ENCODE measurements at regions not wholly inside any gene's neighbourhood (a gene's known extent, or its start where the extent isn't known, plus 50 kb on each side); places are given as distances from the start of the nearest gene placed in this dataset.

DNA sequence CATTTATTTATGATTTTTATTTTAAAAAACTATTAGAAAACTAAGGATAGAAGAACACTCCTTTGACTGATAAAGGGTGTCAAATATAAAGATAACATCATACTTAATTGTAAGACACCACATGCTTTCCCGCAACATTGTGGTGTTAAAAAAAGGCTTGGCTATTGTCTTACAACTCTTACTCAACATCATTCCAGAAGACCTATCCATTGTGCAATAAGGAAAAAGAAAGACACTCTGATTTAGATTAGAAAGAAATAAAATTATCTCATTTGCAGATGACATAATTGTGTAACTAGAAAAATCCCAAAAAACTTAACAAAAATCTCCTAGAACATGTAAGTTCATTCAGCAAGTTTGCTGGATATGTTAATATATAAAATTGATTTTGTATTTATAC, 296.7 kb upstream of the GNAI1 start:
- TF ChIP-seq, protein P1, sequence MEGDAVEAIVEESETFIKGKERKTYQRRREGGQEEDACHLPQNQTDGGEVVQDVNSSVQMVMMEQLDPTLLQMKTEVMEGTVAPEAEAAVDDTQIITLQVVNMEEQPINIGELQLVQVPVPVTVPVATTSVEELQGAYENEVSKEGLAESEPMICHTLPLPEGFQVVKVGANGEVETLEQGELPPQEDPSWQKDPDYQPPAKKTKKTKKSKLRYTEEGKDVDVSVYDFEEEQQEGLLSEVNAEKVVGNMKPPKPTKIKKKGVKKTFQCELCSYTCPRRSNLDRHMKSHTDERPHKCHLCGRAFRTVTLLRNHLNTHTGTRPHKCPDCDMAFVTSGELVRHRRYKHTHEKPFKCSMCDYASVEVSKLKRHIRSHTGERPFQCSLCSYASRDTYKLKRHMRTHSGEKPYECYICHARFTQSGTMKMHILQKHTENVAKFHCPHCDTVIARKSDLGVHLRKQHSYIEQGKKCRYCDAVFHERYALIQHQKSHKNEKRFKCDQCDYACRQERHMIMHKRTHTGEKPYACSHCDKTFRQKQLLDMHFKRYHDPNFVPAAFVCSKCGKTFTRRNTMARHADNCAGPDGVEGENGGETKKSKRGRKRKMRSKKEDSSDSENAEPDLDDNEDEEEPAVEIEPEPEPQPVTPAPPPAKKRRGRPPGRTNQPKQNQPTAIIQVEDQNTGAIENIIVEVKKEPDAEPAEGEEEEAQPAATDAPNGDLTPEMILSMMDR (IDR thresholded peaks at IDR 0.05): no peak
- TF ChIP-seq ZFX (IDR thresholded peaks at IDR 0.05; ENCODE audit: borderline replicate concordance): no peak
